ENCODE measurements at regions not wholly inside any gene's neighbourhood (a gene's known extent, or its start where the extent isn't known, plus 50 kb on each side); places are given as distances from the start of the nearest gene placed in this dataset.

- H3K14ac ChIP-seq (ENCODE audit: insufficient read length), result no peak overlapping the region
- no peak overlapping the region for H3K56ac ChIP-seq (replicated peaks; ENCODE audit: insufficient read length, low read depth, low read length)
- H3K4me1 ChIP-seq (replicated peaks in 1 of 4; ENCODE audit: control insufficient read depth in 3 of 4, insufficient read depth in 4 of 4, low read length in 3 of 4), result 0 out of 7 replicates have a peak, but pooled peaks cover 0 to 2% (median 0%) of the 10 kb centered on the region in 4 experiments
- H2BK120ac ChIP-seq (replicated peaks; ENCODE audit: low read depth, low read length), result no peak overlapping the region
- no peak overlapping the region for H2BK5ac ChIP-seq (ENCODE audit: low read depth, low read length)
- H4K5ac ChIP-seq (ENCODE audit: insufficient read length, low read depth, low read length), result no peak overlapping the region
- no peaks in the 10 kb centered on the region for H4K20me1 ChIP-seq (replicated peaks in 1 of 2; ENCODE audit: control insufficient read depth in 1 of 2, insufficient read depth in 2 of 2, low read length in 2 of 2)
- no peaks in the 10 kb centered on the region for H3K36me3 ChIP-seq (ENCODE audit: control insufficient read depth in 2 of 4, insufficient read depth in 4 of 4, low read length in 3 of 4)
- TF ChIP-seq CBX5 (IDR thresholded peaks at IDR 0.05; ENCODE audit: low read depth, low read length) (no peak), RXRA (IDR thresholded peaks at IDR 0.05; ENCODE audit: insufficient read depth, low read depth, low read length) (no peak), EGR1 (IDR thresholded peaks at IDR 0.05; ENCODE audit: borderline replicate concordance, low read depth, low read length) (no peak), ZNF274 (IDR thresholded peaks at IDR 0.05; ENCODE audit: borderline replicate concordance, extremely low read depth, low read length) (no peak), RAD21 (IDR thresholded peaks at IDR 0.05 in 1 of 2, conservative IDR thresholded peaks at IDR 0.05 in 1 of 2; ENCODE audit: low read depth in 2 of 2, low read length in 2 of 2) (no peak), RBBP5 (IDR thresholded peaks at IDR 0.05; ENCODE audit: borderline replicate concordance, low read depth, low read length) (no peak), MAX (IDR thresholded peaks at IDR 0.05) (no peak), SIX5 (IDR thresholded peaks at IDR 0.05; ENCODE audit: low read depth, low read length) (no peak), GABPA (IDR thresholded peaks at IDR 0.05; ENCODE audit: borderline replicate concordance, insufficient read depth, low read length) (no peak), PHF8 (conservative IDR thresholded peaks at IDR 0.05; ENCODE audit: low read depth, low read length) (no peak), POU5F1 (IDR thresholded peaks at IDR 0.05; ENCODE audit: low read depth, low read length) (no peak)
- no peak overlapping the region for H3K4me2 ChIP-seq (ENCODE audit: insufficient read depth in 1 of 2, low read depth in 2 of 2, low read length in 2 of 2)
- H3K4ac ChIP-seq (replicated peaks; ENCODE audit: insufficient read length, low read depth, low read length), result no peak overlapping the region
- no peaks in the 10 kb centered on the region for H3K23me2 ChIP-seq (ENCODE audit: low read depth, low read length)
- CTCF ChIA-PET (ENCODE audit: partially characterized antibody), result interaction anchor here (0.7 to 1.3 kb wide), 3 partner anchors 196 to 202 kb away, joined by 3 to 6 read pairs (median 3); no protein-coding TSS in a partner anchor
- no peak overlapping the region for H3K27ac ChIP-seq (ENCODE audit: low read depth, low read length)
- no peak overlapping the region for H2AFZ ChIP-seq (ENCODE audit: low read length)
- H3K79me2 ChIP-seq (ENCODE audit: control insufficient read depth in 1 of 2, insufficient read depth in 2 of 2, low read length in 2 of 2), result no peaks in the 10 kb centered on the region
- FAIRE-seq, result no peak
- no peaks in the 10 kb centered on the region for H3K79me1 ChIP-seq (ENCODE audit: low read depth, low read length)
- H3K4me3 ChIP-seq (ENCODE audit: extremely low read depth in 1 of 4, insufficient read depth in 2 of 4, low read depth in 3 of 4, low read length in 4 of 4), result no peak overlapping the region
- WGBS, 2 experiments (ENCODE audit: extremely low coverage in 1 of 2, insufficient coverage in 1 of 2, insufficient read length in 1 of 2, insufficient replicate concordance in 2 of 2, low coverage in 1 of 2, low lambda C conversion rate in 2 of 2, missing lambda C conversion rate in 1 of 2), result 80% methylated on average over 2 of the region's 2 CpGs; no CpG with 5 or more reads in 1 of the 2 experiments
- no peak overlapping the region for H2AK5ac ChIP-seq (ENCODE audit: low read depth, low read length)
- H3K9ac ChIP-seq (replicated peaks in 1 of 4; ENCODE audit: extremely low read depth in 1 of 4, low read depth in 3 of 4, low read length in 3 of 4), result no peak overlapping the region
- no peak overlapping the region for H3K18ac ChIP-seq (ENCODE audit: extremely low read depth, low read length)
- no peak for DNase-seq (ENCODE audit: low read depth in 1 of 2, low spot score in 2 of 2)
- no peaks in the 10 kb centered on the region for H3K27me3 ChIP-seq (replicated peaks in 1 of 4; ENCODE audit: control insufficient read depth in 3 of 4, extremely low read depth in 1 of 4, insufficient read depth in 3 of 4, low read length in 3 of 4)
- H2BK20ac ChIP-seq (ENCODE audit: low read length), result no peak overlapping the region
- no peak overlapping the region for H4K91ac ChIP-seq (replicated peaks; ENCODE audit: insufficient read length, low read length)
- POLR2A ChIA-PET (ENCODE audit: partially characterized antibody), result no interaction called here
- H2BK15ac ChIP-seq (ENCODE audit: low read length), result no peak overlapping the region
- no peak overlapping the region for H2BK12ac ChIP-seq (ENCODE audit: low read depth, low read length)
- H3K23ac ChIP-seq (ENCODE audit: insufficient read length), result no peak overlapping the region
- no peaks in the 10 kb centered on the region for H3K9me3 ChIP-seq (ENCODE audit: insufficient read depth in 2 of 2, low read depth in 1 of 2, low read length in 1 of 2)
- no peak overlapping the region for H4K8ac ChIP-seq (ENCODE audit: extremely low read depth, insufficient read depth, low read length)
Observed at GRCh38 chr18:60189856-60190255, 182.7 kb downstream of the MC4R start.

Measured in H1 (cell line).